Right forelimb (tissue), 1 donor: ENCODE measurements at regions not wholly inside any gene's neighbourhood (a gene's known extent, or its start where the extent isn't known, plus 50 kb on each side); places are given as distances from the start of the nearest gene placed in this dataset.

ENCODE experiments used
- DNase-seq: peaks from one replicate; pipeline ENCODE4 v3.0.0-alpha.2; 2018

DNA sequence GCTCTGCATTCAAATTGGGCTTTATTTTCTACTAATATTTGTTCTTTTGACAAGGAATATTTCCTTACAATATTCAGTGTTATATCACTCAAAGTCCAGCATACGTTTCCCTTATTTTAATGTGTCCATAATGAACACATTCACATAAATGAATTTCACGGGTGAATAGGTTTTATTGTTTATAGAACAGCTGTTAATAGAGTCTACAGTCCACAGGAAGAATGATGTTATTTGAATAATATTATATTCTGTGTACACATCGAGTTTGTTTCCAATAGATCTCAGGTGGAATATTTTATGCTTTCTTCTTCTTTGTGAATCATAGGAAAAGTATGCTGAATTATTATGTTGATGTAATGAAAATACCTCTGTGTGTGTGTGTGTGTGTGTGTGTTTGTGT lies 582.4 kb downstream of the CDH26 start:
- no peak for DNase-seq

DNA sequence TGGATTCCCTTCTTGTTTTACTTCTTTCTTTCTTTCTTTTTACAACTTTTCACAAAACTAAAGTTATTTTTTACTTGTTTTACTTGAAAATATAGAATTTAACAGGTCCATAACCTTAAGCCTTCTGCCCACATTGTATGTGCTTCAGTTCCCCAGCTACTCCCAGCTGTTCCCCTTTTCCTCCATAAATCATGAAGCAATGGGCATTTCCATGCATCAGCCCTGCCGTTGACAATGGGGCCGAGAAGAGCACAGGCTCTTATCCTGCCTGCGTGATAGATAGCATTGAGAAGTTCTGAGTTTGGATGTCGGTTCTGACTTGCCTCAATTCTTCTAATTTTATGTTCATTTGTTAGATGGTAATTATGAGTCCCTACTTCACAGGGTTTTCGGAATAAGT lies 583.8 kb downstream of the CDH26 start:
- no peak for DNase-seq

DNA sequence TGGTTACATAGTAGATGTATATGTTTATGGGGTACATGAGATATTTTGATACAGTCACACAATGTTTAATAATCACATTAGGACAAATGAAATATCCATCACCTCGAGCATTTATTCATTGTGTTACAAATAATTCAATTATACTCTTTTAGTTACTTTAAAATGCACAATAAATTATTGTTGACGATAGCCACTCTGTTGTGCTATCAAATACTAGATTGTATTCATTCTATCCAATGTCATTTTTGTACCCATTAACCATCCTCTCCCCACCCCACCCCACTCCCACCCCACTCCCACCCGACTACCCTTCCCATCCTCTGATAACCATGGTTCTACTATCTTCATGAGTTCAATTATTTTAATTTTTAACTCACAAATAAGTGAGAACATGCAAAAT lies 585.4 kb downstream of the CDH26 start:
- DNase-seq, result no peak

DNA sequence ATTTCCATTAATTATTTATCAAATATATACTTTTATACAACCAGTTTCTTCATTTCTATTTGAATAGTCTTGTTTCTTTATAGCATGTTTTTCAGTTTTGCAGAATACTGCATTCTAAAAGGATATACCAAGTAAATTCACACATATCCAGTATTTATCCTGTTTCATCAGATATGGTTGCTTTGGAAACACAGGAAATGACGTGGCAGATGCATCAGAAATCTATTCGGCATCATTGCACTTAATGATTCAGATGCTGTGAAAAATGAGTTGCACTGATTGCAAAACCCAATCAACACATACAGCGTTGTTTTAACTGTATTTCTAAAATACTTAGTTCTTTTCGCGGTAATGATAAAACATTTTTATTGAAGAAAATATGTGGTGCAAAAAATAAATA lies 594.9 kb downstream of the CDH26 start:
- no peak for DNase-seq

DNA sequence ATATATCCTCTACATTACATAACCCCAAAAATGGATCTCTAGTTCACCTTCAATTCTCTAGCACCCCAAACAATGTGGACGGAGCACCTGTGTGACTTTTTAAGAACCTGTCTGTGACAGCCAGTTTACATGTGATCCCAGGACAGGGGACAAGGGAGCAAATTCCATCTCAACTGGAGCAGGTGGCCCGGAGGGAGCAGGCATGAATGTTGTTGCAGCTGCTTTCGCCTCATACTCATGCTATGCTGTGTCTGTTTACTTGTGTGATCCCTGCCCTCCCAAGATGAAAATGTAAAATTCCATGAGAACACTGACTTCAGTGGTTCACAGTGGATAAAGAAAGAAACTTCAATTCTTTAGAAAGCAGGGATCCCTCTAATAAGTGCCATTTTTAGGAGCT lies 600.3 kb downstream of the CDH26 start:
- DNase-seq, result no peak

DNA sequence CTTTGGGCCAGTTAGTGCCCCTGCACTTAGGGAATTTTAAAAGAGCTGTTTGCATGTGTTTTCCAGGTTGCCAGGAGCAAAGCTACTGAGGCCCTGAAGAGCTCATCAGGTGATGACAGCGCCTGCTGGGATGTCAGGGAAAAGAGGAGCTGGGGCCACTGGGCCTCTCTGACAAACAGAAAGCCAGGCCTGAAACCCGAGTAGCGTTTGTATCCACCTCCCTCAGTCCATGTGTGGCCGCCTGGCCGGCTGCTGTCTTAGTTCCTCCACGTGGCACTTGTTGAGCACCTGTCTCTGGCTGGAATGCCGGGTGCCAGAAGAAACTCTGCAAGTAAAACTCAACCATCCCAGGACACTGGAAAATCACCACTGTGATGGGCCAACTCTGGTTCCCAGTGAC lies 601.2 kb downstream of the CDH26 start:
- no peak for DNase-seq

DNA sequence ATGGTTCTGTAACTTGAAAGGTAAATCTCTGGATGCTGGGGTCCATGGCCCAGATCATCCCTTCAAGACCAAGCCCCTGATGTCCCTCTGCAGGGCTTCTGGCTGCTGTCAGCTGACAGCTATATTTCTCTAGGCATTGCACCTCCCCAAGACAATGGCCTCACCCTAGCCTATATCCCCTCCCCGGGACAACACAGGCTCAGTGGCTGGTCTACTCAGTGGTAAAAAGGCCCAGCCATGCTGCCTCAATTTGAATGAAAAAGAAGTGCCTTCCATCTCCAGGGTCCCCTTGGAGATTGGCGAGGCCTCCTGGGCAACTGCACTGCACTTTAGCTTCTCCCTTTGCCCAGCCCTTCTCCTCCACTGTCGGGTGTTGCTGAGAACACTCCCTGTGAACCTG lies 602.8 kb downstream of the CDH26 start:
- DNase-seq, result no peak

DNA sequence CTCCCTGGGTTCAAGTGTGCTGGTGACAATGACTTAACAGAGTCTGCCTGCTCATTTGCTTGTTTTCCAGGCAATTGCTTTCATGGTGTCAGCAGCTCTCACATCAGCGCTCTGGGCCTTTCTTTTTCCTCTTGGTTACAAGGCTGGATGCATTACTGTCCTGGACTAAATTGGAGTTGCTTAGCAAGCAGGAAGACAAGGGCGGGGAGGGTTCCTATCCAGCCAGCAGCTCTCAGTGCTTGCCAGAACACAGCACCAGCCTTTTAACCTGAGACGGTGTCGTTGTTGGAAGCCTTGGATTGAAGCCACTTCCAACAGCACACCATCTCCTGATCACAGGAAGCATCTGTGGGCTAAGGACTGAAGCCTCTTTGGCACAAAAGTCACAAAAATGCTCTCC lies 606.9 kb downstream of the CDH26 start:
- DNase-seq, result no peak

DNA sequence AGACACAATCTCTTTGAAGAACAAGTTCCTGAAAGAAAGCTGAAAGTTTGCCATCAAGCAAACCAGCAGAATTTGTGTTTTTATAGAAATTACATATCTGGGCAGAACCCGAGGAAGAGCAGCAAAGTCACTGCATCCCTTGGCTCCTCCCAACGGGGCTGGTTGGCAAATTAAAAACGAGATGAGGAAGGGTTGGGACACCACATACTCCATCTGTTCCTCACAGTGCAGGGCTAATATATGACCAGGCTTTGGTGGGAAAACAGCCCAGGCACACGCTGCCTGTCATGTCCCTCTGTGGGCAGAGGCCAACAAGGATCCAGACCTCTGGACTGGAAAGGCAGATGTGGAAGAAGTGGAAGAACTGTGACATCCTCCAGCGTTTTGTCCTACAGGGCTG lies 607.3 kb downstream of the CDH26 start:
- no peak for DNase-seq

DNA sequence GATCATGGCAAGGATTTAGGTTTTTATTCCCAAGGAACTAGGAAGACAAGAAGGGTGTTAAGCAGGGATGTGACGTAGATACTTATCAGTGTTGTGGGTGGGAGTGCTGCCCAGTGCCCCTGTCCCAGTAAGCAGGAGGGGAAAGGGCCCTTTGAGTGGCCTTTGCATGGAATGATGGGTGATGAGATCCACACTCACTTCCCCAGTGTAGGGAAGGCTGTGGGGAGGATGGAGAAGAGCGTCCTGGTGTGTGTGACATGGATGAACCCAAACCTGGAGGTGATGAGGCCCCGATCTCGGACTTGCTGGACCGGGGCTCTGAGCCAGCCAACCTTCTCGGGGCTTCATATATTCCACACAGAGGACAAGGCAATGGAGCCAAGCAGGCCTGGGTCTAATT lies 610.9 kb downstream of the CDH26 start:
- no peak for DNase-seq

DNA sequence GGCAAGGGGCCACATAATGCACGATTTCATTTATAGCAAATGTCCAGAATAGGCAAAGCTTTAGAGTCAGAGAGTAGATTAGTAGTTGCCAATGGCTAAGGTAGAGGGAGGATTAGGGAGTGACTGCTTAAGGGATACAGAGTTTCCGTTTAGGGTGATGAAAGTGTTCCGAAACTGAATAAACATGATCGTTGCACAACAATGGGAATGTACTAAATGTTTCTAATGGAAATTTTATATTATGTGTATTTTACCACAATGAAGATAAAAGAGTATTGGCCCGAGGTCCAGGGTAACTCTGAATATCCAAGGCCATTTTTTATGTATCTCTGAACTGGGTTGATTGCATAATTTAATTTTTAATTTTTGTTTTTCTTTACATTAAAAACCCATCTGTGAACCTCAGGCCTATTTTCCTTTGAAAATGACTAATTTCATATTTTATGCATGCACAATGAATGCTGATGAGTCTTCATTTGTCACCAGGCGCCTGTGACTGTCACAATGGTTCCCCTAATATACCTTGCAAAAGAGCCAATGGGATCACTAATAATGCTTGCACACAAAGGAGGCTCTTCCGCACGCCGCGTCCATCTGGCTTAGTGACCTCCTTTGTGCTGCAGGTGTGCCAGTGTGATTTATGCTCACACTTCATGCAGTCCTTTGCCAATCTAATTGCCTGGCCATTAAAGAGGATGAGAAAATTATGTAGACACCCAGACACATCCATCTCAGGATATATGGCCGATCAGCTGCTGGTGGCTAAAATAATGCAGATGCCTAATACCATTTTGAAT lies 612.5 kb downstream of the CDH26 start:
- no peak for DNase-seq

DNA sequence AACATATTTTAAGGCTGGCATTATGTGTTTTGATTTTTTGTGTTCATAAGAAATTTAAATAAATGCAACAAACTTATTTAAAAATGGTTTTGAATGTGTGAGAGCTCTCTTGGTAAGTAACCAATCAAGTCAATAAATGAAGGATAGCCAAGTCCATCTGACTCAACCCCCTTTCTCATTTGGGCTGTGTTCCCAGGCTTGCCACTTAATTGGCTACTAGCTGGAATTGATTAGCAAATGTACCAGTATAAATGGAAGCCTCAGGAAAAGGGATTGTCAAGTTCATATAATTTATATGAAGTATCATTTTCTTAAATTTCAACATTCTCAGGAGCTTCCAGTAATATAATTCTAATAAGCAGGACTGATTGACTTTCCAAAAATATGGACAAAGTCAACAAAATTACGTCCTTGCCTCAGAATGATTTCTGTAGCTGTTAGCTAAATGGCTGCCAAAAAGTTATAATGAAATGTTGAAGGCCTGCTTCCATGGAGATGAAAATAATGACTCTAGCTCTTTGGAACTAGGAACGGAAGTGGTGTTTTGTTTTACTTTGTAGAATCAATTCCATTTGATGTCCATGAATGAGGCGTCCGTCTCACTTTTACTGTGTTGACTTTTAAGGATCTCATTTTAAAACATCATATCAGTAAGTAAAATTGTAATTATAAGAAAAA lies 614.9 kb downstream of the CDH26 start:
- DNase-seq, result no peak

DNA sequence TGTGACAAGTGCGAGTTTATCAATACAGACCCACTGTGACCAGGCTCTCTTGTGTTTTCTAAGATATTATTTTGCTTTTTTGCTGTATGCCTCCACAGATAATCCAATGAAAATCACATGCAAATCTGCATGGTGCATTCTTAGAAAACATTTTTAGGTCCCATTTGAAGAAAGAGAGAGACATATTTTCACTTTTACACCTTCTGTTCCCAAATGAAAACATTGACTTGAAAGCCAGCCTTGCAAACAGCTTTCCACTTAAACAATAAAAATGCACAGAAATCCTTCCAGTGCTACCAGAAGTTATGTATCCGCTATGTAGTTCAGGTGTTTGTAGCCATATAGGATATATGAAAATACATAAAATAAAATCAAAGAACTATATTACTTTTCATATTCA lies 618.0 kb downstream of the CDH26 start:
- DNase-seq, result no peak

DNA sequence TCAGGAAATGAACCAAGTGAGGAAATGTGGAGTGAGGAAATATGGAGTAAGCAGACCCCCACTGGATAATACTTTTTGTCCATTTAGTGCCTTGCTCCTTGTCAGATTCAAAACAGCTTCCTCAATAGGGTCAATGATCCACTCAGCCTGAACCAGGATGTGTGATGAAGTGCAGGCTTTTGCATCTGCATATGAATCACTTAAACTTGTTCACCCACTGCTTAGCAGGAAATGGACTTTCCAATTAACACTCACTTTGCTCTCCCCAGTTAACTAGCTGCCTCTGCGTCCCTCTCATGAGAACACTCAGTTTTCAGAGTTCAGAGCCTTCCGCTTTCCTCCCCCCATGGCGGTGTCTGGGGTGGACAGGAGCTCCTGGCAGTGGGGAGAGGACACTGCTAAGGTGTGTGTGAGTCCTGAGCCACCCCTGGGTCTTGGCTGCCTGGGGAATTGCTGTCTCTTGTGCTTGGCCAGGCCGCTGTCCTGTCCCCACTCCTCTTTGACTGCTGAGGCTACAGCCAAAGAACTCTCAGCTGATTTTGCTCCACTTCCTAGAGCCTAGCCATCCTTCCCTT lies 621.8 kb downstream of the CDH26 start:
- no peak for DNase-seq

DNA sequence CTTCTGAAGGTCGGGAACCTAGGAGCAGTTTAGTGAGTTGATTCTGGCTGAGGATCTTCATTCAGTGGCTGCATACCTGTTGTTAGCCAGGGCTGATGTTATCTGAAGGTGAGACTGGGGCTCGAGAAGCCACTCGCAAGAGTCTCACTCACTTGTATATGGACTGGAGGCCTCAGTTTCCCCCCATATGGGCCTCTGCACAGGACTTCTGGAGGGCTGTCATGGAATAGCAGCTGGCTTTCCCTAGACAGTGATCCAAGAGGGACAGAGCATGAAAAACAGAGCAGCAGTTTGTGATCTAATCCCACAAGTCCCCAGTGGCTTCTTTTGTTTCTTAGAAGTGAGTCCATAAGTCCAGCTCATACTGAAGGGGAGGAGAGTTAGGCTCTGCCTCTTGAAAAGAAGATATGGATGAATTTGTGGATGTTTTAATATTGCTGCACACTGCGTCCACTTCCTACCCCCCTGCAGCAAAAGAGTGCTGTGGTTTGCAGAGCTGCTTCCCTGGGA lies 623.4 kb downstream of the CDH26 start:
- no peak for DNase-seq

DNA sequence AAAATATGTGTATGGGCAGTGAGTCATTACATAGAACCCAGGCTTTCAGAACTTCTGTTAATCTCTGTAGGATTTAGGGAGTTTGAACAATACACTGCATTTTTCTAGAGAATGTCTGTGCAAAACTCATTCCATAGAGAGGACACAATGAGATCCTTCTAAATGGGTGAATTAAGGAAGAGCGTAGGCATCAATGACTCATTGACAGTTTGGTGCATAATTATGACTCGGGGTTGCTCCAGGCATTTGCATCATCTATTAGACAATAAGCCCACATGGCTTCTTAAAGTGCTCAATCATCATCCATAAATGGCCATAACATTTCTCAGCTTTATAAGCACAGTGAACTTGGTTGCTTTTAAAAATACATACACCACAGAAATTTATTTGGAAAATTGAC lies 625.5 kb downstream of the CDH26 start:
- no peak for DNase-seq

DNA sequence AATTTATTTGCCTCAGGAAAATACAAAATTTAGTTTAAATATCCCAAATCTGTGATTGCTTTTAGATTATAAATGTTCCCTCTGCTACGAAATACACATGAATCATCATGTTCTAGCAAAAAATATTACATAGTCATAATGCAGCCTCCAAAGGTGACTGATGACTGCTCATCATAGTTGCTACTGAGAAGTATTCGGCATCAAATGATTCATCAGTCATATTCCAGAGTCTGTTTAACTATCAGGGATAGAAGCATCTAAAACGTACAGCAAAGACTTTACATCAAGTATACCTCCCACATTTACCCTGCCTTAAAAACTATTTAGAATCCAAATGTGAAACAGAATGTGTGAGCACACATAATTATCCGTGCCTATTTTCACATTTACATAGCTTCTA lies 626.0 kb downstream of the CDH26 start:
- DNase-seq, result no peak

DNA sequence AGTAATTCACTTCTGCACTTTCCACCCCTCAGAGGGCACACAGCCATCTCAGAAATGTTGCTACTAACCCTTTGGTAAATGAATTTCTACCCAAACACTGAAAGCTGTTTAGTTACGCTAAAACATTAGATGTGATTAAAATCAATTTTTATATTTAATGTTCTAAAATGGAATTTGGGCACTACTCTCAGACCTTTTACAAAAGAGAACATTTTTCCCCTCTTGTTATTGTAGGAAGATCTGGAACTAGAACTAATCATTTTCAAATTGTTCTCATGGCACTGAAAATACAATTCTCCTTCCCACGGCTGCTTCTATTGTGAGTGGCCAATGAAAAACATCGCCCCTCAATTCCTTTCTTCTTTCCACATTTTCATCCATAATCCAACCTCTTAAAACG lies 627.4 kb downstream of the CDH26 start:
- DNase-seq, result no peak

DNA sequence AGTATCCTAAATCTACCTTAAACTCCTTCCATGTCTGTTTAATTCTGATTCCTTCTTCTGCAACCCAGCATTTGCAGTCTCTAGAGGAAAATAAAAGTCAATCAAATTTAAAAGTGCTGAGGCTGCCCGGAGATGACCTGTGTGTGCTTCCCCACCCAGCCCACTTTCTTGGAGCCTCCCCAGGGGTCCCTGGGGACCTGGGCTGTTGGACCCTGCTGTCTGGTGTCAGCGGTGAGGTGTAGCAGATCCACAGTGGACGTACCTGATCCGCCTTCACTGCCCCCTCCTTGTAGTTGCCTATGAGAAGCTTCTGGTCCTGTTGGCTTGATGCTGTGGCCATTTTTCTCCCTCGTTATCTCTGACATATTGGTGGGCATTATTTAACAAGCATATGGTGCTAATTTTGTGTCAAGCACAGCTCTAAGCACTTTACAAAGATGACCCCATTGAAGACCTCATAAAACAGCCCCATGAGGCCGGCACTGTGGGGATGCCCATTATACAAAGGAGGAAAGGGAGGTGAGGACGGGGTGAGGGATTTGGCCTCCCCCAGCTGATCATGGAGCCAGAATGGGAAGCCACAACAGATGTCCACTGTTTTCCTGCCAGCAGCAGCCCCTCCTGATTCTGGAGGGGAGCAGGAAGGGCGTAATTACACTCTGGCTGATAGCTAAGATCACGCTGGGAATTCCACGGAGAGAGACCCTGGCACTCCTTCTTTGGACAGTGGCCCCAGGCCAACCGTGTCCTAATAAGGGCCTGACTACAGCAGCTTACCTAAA lies 628.2 kb downstream of the CDH26 start:
- peak; percentile 54 for DNase-seq

DNA sequence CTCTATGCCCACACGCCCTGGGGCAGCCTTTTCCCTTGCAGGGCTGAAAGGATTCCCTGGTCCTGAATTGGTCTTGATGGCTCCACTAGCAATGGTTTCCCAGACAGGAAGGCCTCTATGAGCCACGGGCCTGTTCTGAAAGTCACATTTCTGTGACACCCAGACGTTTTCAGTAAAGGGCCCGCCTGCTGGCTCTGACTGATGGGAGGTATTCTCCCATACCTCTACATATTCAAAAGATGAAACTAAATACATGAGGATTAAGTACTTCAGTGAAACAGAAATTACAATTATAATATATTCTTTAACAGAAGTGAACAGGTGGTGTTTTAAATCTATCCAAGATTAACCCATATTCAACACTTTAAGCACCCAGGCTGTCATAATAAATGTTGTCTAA lies 629.8 kb downstream of the CDH26 start:
- DNase-seq, result no peak

DNA sequence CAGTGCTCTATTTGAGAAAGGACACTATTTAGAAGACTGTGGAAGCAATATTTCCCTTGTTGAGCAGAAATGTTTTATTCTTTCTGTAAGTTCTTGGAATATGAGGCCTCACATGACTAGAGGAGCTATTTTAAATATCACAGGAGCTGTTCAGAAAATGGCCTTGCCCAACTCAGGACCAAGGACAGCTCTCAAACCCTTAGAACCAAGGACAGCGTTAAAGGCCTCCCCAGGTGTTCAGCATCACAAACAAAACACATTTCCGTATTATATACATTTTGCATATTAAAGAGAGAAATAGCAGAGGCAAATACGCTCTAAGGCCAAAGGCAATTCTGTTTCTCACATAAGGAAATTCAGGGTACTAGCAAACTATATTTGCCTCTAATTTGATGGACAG lies 631.4 kb downstream of the CDH26 start:
- peak; percentile 61 for DNase-seq

DNA sequence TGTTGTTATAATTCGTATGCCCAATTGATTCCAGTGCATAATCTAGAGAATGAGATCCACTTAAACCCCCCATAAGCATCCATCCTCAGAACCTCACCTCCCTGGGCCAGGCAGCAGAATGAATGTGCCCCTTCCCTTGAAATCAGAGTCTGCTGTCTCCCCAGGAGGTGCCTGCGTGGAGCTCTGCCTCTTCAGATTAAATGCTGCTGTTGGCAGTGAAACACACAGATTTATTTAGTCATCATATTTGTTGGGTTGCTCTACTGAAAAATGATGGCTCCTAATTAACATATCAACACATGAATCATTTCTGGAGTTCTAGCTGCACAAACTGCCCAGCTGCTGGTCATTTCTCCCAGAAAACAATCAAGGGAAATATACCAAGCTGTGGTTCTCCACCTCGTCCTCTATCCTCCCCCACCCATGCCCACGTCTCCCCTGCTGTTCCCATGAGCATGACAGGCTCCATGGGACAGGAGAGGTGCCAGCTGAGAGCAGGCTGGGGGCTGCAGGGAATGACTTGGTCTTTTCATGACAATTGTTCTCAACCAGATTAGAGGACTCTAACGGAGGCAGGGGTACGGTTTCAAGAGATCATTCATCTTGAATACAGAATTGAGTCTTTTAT lies 633.1 kb downstream of the CDH26 start:
- no peak for DNase-seq

DNA sequence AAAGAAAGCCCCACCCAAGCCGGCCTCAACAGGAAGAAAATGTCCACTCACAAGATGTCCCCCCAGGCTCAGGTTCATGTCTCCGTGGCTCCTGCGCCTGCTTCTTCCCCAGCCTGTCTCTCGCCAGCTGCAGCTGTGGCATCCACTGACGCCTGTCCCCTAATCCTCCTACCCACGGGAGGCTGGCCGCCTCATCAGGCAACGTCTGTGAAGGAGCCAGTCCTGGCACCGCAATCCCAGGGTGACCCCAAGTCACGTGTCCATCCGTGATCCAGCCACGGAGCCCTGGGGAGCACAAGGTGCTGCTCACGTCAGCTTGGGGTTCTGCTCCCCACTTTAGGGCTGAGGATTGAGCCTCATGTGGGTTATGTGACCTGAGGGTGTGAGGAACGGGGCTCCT lies 640.3 kb downstream of the CDH26 start:
- DNase-seq, result no peak
